Chondrocyte (in vitro differentiated cells): ENCODE measurements at regions not wholly inside any gene's neighbourhood (a gene's known extent, or its start where the extent isn't known, plus 50 kb on each side); places are given as distances from the start of the nearest gene placed in this dataset.

Experiments
- DNase-seq: peaks from one replicate; pipeline ENCODE4 v3.0.0; 2021; ENCODE audit warnings: mixed read lengths, low spot score
- H3K27ac Mint-ChIP-seq: one replicate; pipeline ENCODE4 v1.8.0; 2021; ENCODE audit warnings: mild to moderate bottlenecking, moderate library complexity, mixed read lengths; ENCODE audit not compliant: unreplicated experiment
- H3K27me3 Mint-ChIP-seq: 2 replicates; pipeline ENCODE4 v1.8.0; 2021; ENCODE audit warnings: low read depth, mixed read lengths
- H3K36me3 Mint-ChIP-seq: 2 replicates; pipeline ENCODE4 v1.8.0; 2021; ENCODE audit warnings: low read depth, mixed read lengths
- H3K4me1 Mint-ChIP-seq: 2 replicates; pipeline ENCODE4 v1.8.0; 2021; ENCODE audit warnings: low read depth, mild to moderate bottlenecking, mixed read lengths
- H3K4me3 Mint-ChIP-seq: one replicate; pipeline ENCODE4 v1.8.0; 2021; ENCODE audit warnings: mild to moderate bottlenecking, moderate library complexity, mixed read lengths; ENCODE audit not compliant: unreplicated experiment
- H3K9me3 Mint-ChIP-seq: 2 replicates; pipeline ENCODE4 v1.8.0; 2021; ENCODE audit warnings: low read depth, mixed read lengths
- CTCF ChIP-seq: fragments of 200-600 bp; sonication (generic); IDR thresholded peaks from 2 replicates; pipeline ENCODE4 v1.5.0; 2021; ENCODE audit warnings: antibody characterized with exemption, mild to moderate bottlenecking, moderate library complexity

GRCh38 chr6:14822679-14823078 lies 423.2 kb upstream of the JARID2 start:
- Mint-ChIP-seq H3K9me3 (no peaks in the 10 kb centered on the region), H3K36me3 (no peaks in the 10 kb centered on the region), H3K4me1 (peaks cover 7% of the 10 kb centered on the region), H3K4me3 (no peak overlapping the region), H3K27me3 (no peaks in the 10 kb centered on the region), H3K27ac (no peak overlapping the region)
- no peak for DNase-seq
- no peak for TF ChIP-seq CTCF

- Mint-ChIP-seq H3K36me3 (no peaks in the 10 kb centered on the region), H3K9me3 (no peaks in the 10 kb centered on the region), H3K27me3 (no peaks in the 10 kb centered on the region), H3K27ac (no peak overlapping the region), H3K4me3 (no peak overlapping the region), H3K4me1 (peaks cover 5% of the 10 kb centered on the region)
- no peak for TF ChIP-seq CTCF
- no peak for DNase-seq
These were observed 421.8 kb upstream of the JARID2 start for GRCh38 chr6:14824060-14824459.

GRCh38 chr6:14824484-14825275 lies 421.2 kb upstream of the JARID2 start:
- Mint-ChIP-seq H3K4me3 (no peak overlapping the region), H3K9me3 (no peaks in the 10 kb centered on the region), H3K4me1 (peaks cover 5% of the 10 kb centered on the region), H3K27ac (no peak overlapping the region), H3K27me3 (no peaks in the 10 kb centered on the region), H3K36me3 (no peaks in the 10 kb centered on the region)
- no peak for TF ChIP-seq CTCF
- DNase-seq = no peak

- H3K36me3 Mint-ChIP-seq = no peaks in the 10 kb centered on the region
- peaks cover 5% of the 10 kb centered on the region for H3K4me1 Mint-ChIP-seq
- no peaks in the 10 kb centered on the region for H3K9me3 Mint-ChIP-seq
- H3K27me3 Mint-ChIP-seq = no peaks in the 10 kb centered on the region
- no peak for TF ChIP-seq CTCF
- no peak overlapping the region for H3K27ac Mint-ChIP-seq
- no peak for DNase-seq
- no peak overlapping the region for H3K4me3 Mint-ChIP-seq
These were observed 419.4 kb upstream of the JARID2 start for GRCh38 chr6:14826456-14826855.

GRCh38 chr6:14827354-14827753 lies 418.5 kb upstream of the JARID2 start:
- no peak for DNase-seq
- Mint-ChIP-seq H3K27ac (no peak overlapping the region), H3K27me3 (no peaks in the 10 kb centered on the region)

More at GRCh38 chr6:14827354-14827753, 418.5 kb upstream of the JARID2 start:
- Mint-ChIP-seq H3K4me3 (no peak overlapping the region), H3K9me3 (no peaks in the 10 kb centered on the region), H3K36me3 (no peaks in the 10 kb centered on the region), H3K4me1 (peaks cover 10% of the 10 kb centered on the region)
- TF ChIP-seq CTCF = no peak
